ENCODE measurements at regions not wholly inside any gene's neighbourhood (a gene's known extent, or its start where the extent isn't known, plus 50 kb on each side); places are given as distances from the start of the nearest gene placed in this dataset.

DNA sequence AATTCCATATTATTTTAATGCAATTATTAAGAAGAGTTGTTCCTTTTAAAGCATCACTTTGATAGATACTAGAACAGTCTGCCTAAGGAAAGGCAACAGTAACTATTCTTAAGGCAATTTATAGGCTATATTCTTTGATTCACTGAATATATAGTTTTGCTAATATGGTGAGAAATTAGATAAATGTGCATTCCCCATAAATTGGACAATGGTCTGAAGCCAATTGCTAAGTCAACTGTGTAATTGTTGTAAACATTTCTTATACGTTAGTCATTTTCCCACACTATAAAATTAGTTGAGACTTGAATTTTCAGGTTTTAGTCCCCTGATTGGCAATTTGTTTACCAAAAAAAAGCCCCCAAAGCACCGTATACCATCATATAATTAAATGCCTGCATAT, 263.0 kb upstream of the NECTIN3 start:
- TF ChIP-seq, protein P1, sequence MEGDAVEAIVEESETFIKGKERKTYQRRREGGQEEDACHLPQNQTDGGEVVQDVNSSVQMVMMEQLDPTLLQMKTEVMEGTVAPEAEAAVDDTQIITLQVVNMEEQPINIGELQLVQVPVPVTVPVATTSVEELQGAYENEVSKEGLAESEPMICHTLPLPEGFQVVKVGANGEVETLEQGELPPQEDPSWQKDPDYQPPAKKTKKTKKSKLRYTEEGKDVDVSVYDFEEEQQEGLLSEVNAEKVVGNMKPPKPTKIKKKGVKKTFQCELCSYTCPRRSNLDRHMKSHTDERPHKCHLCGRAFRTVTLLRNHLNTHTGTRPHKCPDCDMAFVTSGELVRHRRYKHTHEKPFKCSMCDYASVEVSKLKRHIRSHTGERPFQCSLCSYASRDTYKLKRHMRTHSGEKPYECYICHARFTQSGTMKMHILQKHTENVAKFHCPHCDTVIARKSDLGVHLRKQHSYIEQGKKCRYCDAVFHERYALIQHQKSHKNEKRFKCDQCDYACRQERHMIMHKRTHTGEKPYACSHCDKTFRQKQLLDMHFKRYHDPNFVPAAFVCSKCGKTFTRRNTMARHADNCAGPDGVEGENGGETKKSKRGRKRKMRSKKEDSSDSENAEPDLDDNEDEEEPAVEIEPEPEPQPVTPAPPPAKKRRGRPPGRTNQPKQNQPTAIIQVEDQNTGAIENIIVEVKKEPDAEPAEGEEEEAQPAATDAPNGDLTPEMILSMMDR (IDR thresholded peaks at IDR 0.05): no peak
- TF ChIP-seq POLR2A (IDR thresholded peaks at IDR 0.05): no peak
- Histone ChIP-seq H3K4me3 (no peak overlapping the region), H3K9me3 (no peaks in the 10 kb centered on the region), H3K27ac (no peak overlapping the region), H3K36me3 (no peaks in the 10 kb centered on the region), H3K27me3 (no peaks in the 10 kb centered on the region), H3K4me1 (no peaks in the 10 kb centered on the region)
- DNase-seq: no peak

DNA sequence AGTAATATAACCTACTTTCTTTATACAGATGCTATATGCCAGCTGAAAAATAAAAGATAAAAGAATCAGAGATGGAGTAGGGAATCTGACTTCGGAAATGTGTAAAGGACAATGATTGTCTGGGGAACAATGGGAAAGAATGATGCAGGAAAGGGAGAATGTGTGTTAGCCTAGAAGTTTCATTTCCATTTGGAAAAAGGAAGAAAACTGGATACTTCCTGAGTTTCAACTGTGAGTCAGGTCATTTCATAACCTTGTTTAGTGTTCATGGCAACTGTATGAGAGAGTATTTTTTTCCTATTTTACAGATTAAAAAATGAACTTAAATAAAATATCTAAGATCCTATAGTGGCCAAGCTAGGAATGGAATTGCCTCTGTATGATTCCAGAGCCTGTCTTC, 261.3 kb upstream of the NECTIN3 start:
- H3K27me3 ChIP-seq: no peaks in the 10 kb centered on the region
- peaks cover 0 to 4% (median 0%) of the 10 kb centered on the region in 4 donors for H3K4me1 ChIP-seq
- DNase-seq: no peak
- H3K36me3 ChIP-seq: no peaks in the 10 kb centered on the region
- no peak overlapping the region for H3K27ac ChIP-seq
- no peaks in the 10 kb centered on the region for H3K9me3 ChIP-seq
- TF ChIP-seq POLR2A (IDR thresholded peaks at IDR 0.05): no peak
- TF ChIP-seq, protein P1 (IDR thresholded peaks at IDR 0.05): no peak
- no peak overlapping the region for H3K4me3 ChIP-seq

GRCh38 chr3:110811050-110811449, 260.6 kb upstream of the NECTIN3 start:
- H3K27ac ChIP-seq: no peak overlapping the region
- TF ChIP-seq POLR2A (IDR thresholded peaks at IDR 0.05): no peak
- TF ChIP-seq, protein P1 (IDR thresholded peaks at IDR 0.05): no peak
- DNase-seq: no peak
- no peaks in the 10 kb centered on the region for H3K36me3 ChIP-seq
- H3K27me3 ChIP-seq: no peaks in the 10 kb centered on the region
- peaks cover 0 to 4% (median 0%) of the 10 kb centered on the region in 4 donors for H3K4me1 ChIP-seq
- H3K4me3 ChIP-seq: no peak overlapping the region
- H3K9me3 ChIP-seq: no peaks in the 10 kb centered on the region

GRCh38 chr3:110813541-110813940, 258.1 kb upstream of the NECTIN3 start:
- Histone ChIP-seq H3K4me3 (no peak overlapping the region), H3K36me3 (no peaks in the 10 kb centered on the region), H3K9me3 (no peaks in the 10 kb centered on the region), H3K27me3 (no peaks in the 10 kb centered on the region), H3K4me1 (peaks cover 0 to 4% (median 0%) of the 10 kb centered on the region in 4 donors), H3K27ac (no peak overlapping the region)
- no peak for DNase-seq
- TF ChIP-seq, protein P1 (IDR thresholded peaks at IDR 0.05): no peak
- TF ChIP-seq POLR2A (IDR thresholded peaks at IDR 0.05): no peak

- no peaks in the 10 kb centered on the region for H3K9me3 ChIP-seq
- no peaks in the 10 kb centered on the region for H3K27me3 ChIP-seq
- no peaks in the 10 kb centered on the region for H3K36me3 ChIP-seq
- H3K27ac ChIP-seq: no peak overlapping the region
- no peak overlapping the region for H3K4me3 ChIP-seq
- TF ChIP-seq, protein P1 (IDR thresholded peaks at IDR 0.05): no peak
- no peak for TF ChIP-seq POLR2A (IDR thresholded peaks at IDR 0.05)
- DNase-seq: no peak
- H3K4me1 ChIP-seq: peaks cover 0 to 4% (median 0%) of the 10 kb centered on the region in 4 donors
Measured at GRCh38 chr3:110814170-110815007, 257.2 kb upstream of the NECTIN3 start.

Measured in Peyer's patch (tissue), 4 donors.